ENCODE measurements at regions not wholly inside any gene's neighbourhood (a gene's known extent, or its start where the extent isn't known, plus 50 kb on each side); places are given as distances from the start of the nearest gene placed in this dataset.

GRCh38 chr2:64865831-64866345 lies 123.3 kb upstream of the SLC1A4 start:
- TF ChIP-seq ZNF8 (CRISPR knock-in tag; IDR thresholded peaks at IDR 0.05), result no peak
- TF ChIP-seq, protein P1, sequence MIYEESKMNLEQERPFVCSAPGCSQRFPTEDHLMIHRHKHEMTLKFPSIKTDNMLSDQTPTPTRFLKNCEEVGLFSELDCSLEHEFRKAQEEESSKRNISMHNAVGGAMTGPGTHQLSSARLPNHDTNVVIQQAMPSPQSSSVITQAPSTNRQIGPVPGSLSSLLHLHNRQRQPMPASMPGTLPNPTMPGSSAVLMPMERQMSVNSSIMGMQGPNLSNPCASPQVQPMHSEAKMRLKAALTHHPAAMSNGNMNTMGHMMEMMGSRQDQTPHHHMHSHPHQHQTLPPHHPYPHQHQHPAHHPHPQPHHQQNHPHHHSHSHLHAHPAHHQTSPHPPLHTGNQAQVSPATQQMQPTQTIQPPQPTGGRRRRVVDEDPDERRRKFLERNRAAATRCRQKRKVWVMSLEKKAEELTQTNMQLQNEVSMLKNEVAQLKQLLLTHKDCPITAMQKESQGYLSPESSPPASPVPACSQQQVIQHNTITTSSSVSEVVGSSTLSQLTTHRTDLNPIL (CRISPR knock-in tag; IDR thresholded peaks at IDR 0.05; ENCODE audit: low read depth), result no peak
- TF ChIP-seq TOX (CRISPR knock-in tag; IDR thresholded peaks at IDR 0.05; ENCODE audit: borderline replicate concordance), result no peak
- TF ChIP-seq SNAI2 (CRISPR knock-in tag; IDR thresholded peaks at IDR 0.05), result no peak
- TF ChIP-seq CSRNP3 (CRISPR knock-in tag; IDR thresholded peaks at IDR 0.05), result no peak
- no peak for TF ChIP-seq CSDC2 (CRISPR knock-in tag; IDR thresholded peaks at IDR 0.05)
- TF ChIP-seq ZNF70 (CRISPR knock-in tag; IDR thresholded peaks at IDR 0.05), result no peak
- no peak for TF ChIP-seq OSR1 (CRISPR knock-in tag; IDR thresholded peaks at IDR 0.05)
- ATAC-seq, result no peak

- ATAC-seq, result no peak
- TF ChIP-seq TCF4 (CRISPR knock-in tag; IDR thresholded peaks at IDR 0.05; ENCODE audit: borderline replicate concordance) (no peak), CSDC2 (CRISPR knock-in tag; IDR thresholded peaks at IDR 0.05) (no peak), ZFP3 (CRISPR knock-in tag; IDR thresholded peaks at IDR 0.05) (no peak), ARNTL (CRISPR knock-in tag; IDR thresholded peaks at IDR 0.05; ENCODE audit: borderline replicate concordance, low read depth) (no peak), ZNF8 (CRISPR knock-in tag; IDR thresholded peaks at IDR 0.05) (no peak), BACH2 (CRISPR knock-in tag; IDR thresholded peaks at IDR 0.05; ENCODE audit: borderline replicate concordance) (no peak), ISL1 (CRISPR knock-in tag; IDR thresholded peaks at IDR 0.05) (no peak), CSRNP3 (CRISPR knock-in tag; IDR thresholded peaks at IDR 0.05) (no peak), OSR1 (CRISPR knock-in tag; IDR thresholded peaks at IDR 0.05) (no peak), POU6F1 (CRISPR knock-in tag; IDR thresholded peaks at IDR 0.05; ENCODE audit: borderline replicate concordance, low read depth) (no peak), TOX (CRISPR knock-in tag; IDR thresholded peaks at IDR 0.05; ENCODE audit: borderline replicate concordance) (no peak), TSHZ2 (CRISPR knock-in tag; IDR thresholded peaks at IDR 0.05) (no peak), PPARA (CRISPR knock-in tag; IDR thresholded peaks at IDR 0.05; ENCODE audit: borderline replicate concordance) (no peak), GLIS3 (CRISPR knock-in tag; IDR thresholded peaks at IDR 0.05) (no peak), ZNF70 (CRISPR knock-in tag; IDR thresholded peaks at IDR 0.05) (no peak)
- TF ChIP-seq, protein P2, sequence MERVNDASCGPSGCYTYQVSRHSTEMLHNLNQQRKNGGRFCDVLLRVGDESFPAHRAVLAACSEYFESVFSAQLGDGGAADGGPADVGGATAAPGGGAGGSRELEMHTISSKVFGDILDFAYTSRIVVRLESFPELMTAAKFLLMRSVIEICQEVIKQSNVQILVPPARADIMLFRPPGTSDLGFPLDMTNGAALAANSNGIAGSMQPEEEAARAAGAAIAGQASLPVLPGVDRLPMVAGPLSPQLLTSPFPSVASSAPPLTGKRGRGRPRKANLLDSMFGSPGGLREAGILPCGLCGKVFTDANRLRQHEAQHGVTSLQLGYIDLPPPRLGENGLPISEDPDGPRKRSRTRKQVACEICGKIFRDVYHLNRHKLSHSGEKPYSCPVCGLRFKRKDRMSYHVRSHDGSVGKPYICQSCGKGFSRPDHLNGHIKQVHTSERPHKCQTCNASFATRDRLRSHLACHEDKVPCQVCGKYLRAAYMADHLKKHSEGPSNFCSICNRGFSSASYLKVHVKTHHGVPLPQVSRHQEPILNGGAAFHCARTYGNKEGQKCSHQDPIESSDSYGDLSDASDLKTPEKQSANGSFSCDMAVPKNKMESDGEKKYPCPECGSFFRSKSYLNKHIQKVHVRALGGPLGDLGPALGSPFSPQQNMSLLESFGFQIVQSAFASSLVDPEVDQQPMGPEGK (CRISPR knock-in tag; IDR thresholded peaks at IDR 0.05; ENCODE audit: borderline replicate concordance), result no peak
These were observed 122.4 kb upstream of the SLC1A4 start for GRCh38 chr2:64866797-64867196.

All from SK-N-SH treated with all-trans-retinoic acid at 6 μM for 48 hours (cell line).